Neural progenitor cell (in vitro differentiated cells): ENCODE measurements at regions not wholly inside any gene's neighbourhood (a gene's known extent, or its start where the extent isn't known, plus 50 kb on each side); places are given as distances from the start of the nearest gene placed in this dataset.

Experiments used
- DNase-seq: peaks from one replicate; pipeline ENCODE4 v3.0.0-alpha.2; 2016; ENCODE audit warnings: low spot score
- H2AFZ ChIP-seq: fragments of 200-600 bp; sonication (generic); replicated peaks from 2 replicates; pipeline ENCODE4 v1.6.1; 2016; ENCODE audit warnings: antibody characterized with exemption
- H3F3A ChIP-seq: fragments of 200-600 bp; sonication (generic); 2 replicates; pipeline ENCODE4 v1.6.1; 2016; ENCODE audit warnings: antibody characterized with exemption, low read depth
- H3K27ac ChIP-seq: fragments of 200-600 bp; sonication (generic); 2 replicates; pipeline ENCODE4 v1.5.1; 2016; ENCODE audit warnings: mild to moderate bottlenecking
- H3K27me3 ChIP-seq: fragments of 200-600 bp; sonication (generic); 2 replicates; pipeline ENCODE4 v1.6.1; 2016; ENCODE audit warnings: mild to moderate bottlenecking, moderate library complexity
- H3K36me3 ChIP-seq: fragments of 200-600 bp; sonication (generic); 2 replicates; pipeline ENCODE4 v1.5.1; 2016
- H3K4me1 ChIP-seq: fragments of 200-600 bp; sonication (generic); 2 replicates; pipeline ENCODE4 v1.6.1; 2016; ENCODE audit warnings: mixed run types
- H3K4me2 ChIP-seq: fragments of 200-600 bp; sonication (generic); 2 replicates; pipeline ENCODE4 v1.6.1; 2016
- H3K4me3 ChIP-seq: fragments of 200-600 bp; sonication (generic); 2 replicates; pipeline ENCODE4 v1.5.1; 2016
- H3K79me2 ChIP-seq: fragments of 200-600 bp; sonication (generic); 2 replicates; pipeline ENCODE4 v1.6.1; 2016; ENCODE audit warnings: low read depth
- H3K9ac ChIP-seq: fragments of 200-600 bp; sonication (generic); 2 replicates; pipeline ENCODE4 v1.6.1; 2016
- H3K9me3 ChIP-seq: fragments of 200-600 bp; sonication (generic); 2 replicates; pipeline ENCODE4 v1.5.1; 2016; ENCODE audit warnings: low read depth
- H4K20me1 ChIP-seq: fragments of 200-600 bp; sonication (generic); 2 replicates; pipeline ENCODE4 v1.6.1; 2016; ENCODE audit warnings: low read depth
- H3K27ac Mint-ChIP-seq: 3 replicates; pipeline ENCODE4 v1.8.0; 2021; ENCODE audit warnings: mixed read lengths
- H3K27me3 Mint-ChIP-seq: 2 replicates; pipeline ENCODE4 v1.8.0; 2022; ENCODE audit warnings: low read depth, mild to moderate bottlenecking, inconsistent platforms, moderate library complexity, mixed read lengths; ENCODE audit not compliant: insufficient read depth
- H3K36me3 Mint-ChIP-seq: 3 replicates; pipeline ENCODE4 v1.8.0; 2021; ENCODE audit warnings: mixed read lengths
- H3K4me1 Mint-ChIP-seq: 3 replicates; pipeline ENCODE4 v1.8.0; 2021; ENCODE audit warnings: mixed read lengths
- H3K4me3 Mint-ChIP-seq: 3 replicates; pipeline ENCODE4 v1.8.0; 2021; ENCODE audit warnings: mild to moderate bottlenecking, moderate library complexity, mixed read lengths
- H3K9me3 Mint-ChIP-seq: 3 replicates; pipeline ENCODE4 v1.8.0; 2020; ENCODE audit warnings: mixed read lengths
- EZH2 ChIP-seq: fragments of 200-600 bp; sonication (generic); IDR thresholded peaks from 2 replicates; pipeline ENCODE4 v1.6.1; 2017; ENCODE audit warnings: antibody characterized with exemption, mild to moderate bottlenecking, moderate library complexity
- EZH2phosphoT487 ChIP-seq: fragments of 200-600 bp; sonication (generic); IDR thresholded peaks from 2 replicates; pipeline ENCODE4 v1.6.1; 2017; ENCODE audit warnings: antibody characterized with exemption
- TF ChIP-seq, protein P1 (sequence below): fragments of 200-600 bp; sonication (generic); IDR thresholded peaks from 2 replicates; pipeline ENCODE4 v1.5.1; 2017; ENCODE audit warnings: antibody characterized with exemption, mild to moderate bottlenecking

DNA sequence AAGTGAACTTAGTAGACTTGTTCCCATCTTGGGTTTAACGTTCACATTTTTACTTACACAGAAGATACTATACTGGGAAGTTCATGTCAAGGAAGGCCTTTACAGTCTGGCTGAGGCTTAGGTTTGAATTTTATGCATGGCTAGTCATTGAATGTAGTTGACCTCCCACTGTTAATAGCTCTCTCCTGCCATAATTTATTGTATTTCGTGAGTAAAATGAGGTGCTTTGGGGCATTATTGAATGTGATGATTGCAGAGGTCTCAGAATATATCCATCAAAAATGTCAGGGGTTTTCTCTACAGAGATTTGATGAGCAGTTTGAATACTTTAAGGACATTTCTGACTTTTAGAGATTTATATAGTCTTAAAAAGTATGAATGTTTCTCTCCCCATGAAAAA, 356.6 kb upstream of the GRM7 start:
- TF ChIP-seq EZH2phosphoT487 (no peak), EZH2 (no peak)
- TF ChIP-seq, protein P1, sequence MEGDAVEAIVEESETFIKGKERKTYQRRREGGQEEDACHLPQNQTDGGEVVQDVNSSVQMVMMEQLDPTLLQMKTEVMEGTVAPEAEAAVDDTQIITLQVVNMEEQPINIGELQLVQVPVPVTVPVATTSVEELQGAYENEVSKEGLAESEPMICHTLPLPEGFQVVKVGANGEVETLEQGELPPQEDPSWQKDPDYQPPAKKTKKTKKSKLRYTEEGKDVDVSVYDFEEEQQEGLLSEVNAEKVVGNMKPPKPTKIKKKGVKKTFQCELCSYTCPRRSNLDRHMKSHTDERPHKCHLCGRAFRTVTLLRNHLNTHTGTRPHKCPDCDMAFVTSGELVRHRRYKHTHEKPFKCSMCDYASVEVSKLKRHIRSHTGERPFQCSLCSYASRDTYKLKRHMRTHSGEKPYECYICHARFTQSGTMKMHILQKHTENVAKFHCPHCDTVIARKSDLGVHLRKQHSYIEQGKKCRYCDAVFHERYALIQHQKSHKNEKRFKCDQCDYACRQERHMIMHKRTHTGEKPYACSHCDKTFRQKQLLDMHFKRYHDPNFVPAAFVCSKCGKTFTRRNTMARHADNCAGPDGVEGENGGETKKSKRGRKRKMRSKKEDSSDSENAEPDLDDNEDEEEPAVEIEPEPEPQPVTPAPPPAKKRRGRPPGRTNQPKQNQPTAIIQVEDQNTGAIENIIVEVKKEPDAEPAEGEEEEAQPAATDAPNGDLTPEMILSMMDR: no peak
- H3K27me3 Mint-ChIP-seq: peaks cover 2% of the 10 kb centered on the region
- no peaks in the 10 kb centered on the region for H4K20me1 ChIP-seq

DNA sequence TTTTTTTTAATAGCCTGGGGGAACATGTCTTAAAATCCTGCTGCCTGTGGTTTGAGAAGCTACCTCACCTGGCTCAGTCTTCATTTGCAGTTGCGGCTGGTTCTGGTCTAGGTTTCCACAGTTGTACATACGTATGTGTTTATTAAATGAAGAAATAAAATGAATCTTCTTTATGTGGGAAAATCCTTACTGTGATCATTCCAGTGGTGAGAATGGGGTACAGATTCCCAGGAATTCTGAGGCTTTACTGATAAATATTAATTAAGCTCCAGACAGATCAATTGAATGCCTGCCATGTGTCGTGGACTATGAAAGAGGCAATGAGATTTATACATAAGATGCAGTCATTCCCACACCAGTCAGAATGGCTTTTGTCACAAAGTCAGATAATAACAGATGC, 356.1 kb upstream of the GRM7 start:
- Mint-ChIP-seq H3K4me1 (peaks cover 3% of the 10 kb centered on the region), H3K27ac (no peak overlapping the region), H3K36me3 (no peaks in the 10 kb centered on the region), H3K4me3 (no peak overlapping the region), H3K9me3 (no peaks in the 10 kb centered on the region), H3K27me3 (peaks cover 2% of the 10 kb centered on the region)
- no peaks in the 10 kb centered on the region for H3K79me2 ChIP-seq
- H3K4me3 ChIP-seq: no peak overlapping the region
- no peak for DNase-seq
- no peaks in the 10 kb centered on the region for H4K20me1 ChIP-seq
- H2AFZ ChIP-seq: no peak overlapping the region
- no peaks in the 10 kb centered on the region for H3K9me3 ChIP-seq
- TF ChIP-seq EZH2phosphoT487: no peak
- H3K4me2 ChIP-seq: no peak overlapping the region
- no peaks in the 10 kb centered on the region for H3K4me1 ChIP-seq
- H3K9ac ChIP-seq: no peak overlapping the region
- H3K27me3 ChIP-seq: no peaks in the 10 kb centered on the region
- no peaks in the 10 kb centered on the region for H3K36me3 ChIP-seq
- H3K27ac ChIP-seq: no peak overlapping the region
- H3F3A ChIP-seq: no peaks in the 10 kb centered on the region

More for the DNA sequence above, 356.6 kb upstream of the GRM7 start:
- no peak overlapping the region for H3K4me2 ChIP-seq
- no peaks in the 10 kb centered on the region for H3K9me3 ChIP-seq
- H3K36me3 Mint-ChIP-seq: no peaks in the 10 kb centered on the region
- no peak overlapping the region for H3K4me3 Mint-ChIP-seq
- no peaks in the 10 kb centered on the region for H3K27me3 ChIP-seq
- H3K27ac Mint-ChIP-seq: no peak overlapping the region
- peaks cover 3% of the 10 kb centered on the region for H3K4me1 Mint-ChIP-seq
- H3K4me3 ChIP-seq: no peak overlapping the region
- no peak for DNase-seq
- H3K9me3 Mint-ChIP-seq: peaks cover 3% of the 10 kb centered on the region
- H2AFZ ChIP-seq: no peak overlapping the region
- no peaks in the 10 kb centered on the region for H3K79me2 ChIP-seq
- no peak overlapping the region for H3K27ac ChIP-seq
- no peak overlapping the region for H3K9ac ChIP-seq
- no peaks in the 10 kb centered on the region for H3K4me1 ChIP-seq
- H3K36me3 ChIP-seq: no peaks in the 10 kb centered on the region
- H3F3A ChIP-seq: no peaks in the 10 kb centered on the region

DNA sequence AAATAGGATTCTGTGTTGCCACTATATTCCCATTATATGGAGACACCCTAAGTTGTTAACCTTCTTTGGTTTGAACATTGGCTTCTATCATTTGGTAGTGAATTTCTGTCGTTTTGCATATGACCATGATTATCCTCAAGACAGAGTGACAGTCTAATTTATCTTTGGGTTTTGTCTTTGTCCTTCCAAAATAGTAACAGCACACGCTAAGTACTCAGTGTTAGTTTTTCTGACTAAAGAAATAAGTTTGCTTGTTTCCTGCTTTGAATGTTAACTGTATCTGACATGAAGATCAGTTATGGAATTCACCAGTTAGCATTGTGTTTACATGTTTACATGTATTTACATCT, 352.5 kb upstream of the GRM7 start:
- Histone ChIP-seq H2AFZ (no peak overlapping the region), H3K36me3 (no peaks in the 10 kb centered on the region), H3K9ac (no peak overlapping the region), H3F3A (no peaks in the 10 kb centered on the region), H3K27me3 (no peaks in the 10 kb centered on the region), H3K4me1 (no peaks in the 10 kb centered on the region), H4K20me1 (no peaks in the 10 kb centered on the region), H3K27ac (no peak overlapping the region), H3K4me3 (no peak overlapping the region), H3K79me2 (no peaks in the 10 kb centered on the region), H3K4me2 (no peak overlapping the region), H3K9me3 (no peaks in the 10 kb centered on the region)
- Mint-ChIP-seq H3K27me3 (peaks cover 2% of the 10 kb centered on the region), H3K27ac (no peak overlapping the region), H3K9me3 (no peaks in the 10 kb centered on the region), H3K36me3 (no peaks in the 10 kb centered on the region), H3K4me1 (peaks cover 3% of the 10 kb centered on the region), H3K4me3 (no peak overlapping the region)
- DNase-seq: no peak
- TF ChIP-seq EZH2 (no peak), EZH2phosphoT487 (no peak)
- TF ChIP-seq, protein P1: no peak

DNA sequence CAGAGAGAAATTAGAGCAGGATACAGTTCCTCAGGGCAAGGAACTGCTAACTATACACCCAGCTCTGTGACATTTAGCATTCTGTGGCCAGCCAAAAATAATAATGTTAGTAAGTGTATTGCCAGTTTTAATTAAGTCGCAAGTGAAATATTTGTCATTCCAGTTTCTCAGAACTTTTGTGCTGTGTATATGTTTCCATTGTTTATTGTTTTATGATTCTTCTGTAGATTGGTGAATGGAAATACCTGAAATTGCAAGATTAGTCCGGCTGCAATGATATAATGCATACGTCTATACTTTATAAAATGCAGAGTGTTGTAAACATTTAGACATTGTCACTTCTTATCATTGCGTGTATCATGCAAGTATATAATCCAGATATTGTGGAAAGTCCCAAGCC, 351.3 kb upstream of the GRM7 start:
- no peak for DNase-seq
- TF ChIP-seq, protein P1: no peak
- TF ChIP-seq EZH2: no peak
- TF ChIP-seq EZH2phosphoT487: no peak
- Mint-ChIP-seq H3K27ac (no peak overlapping the region), H3K36me3 (no peaks in the 10 kb centered on the region), H3K4me3 (no peak overlapping the region), H3K9me3 (no peaks in the 10 kb centered on the region), H3K4me1 (no peaks in the 10 kb centered on the region), H3K27me3 (peaks cover 2% of the 10 kb centered on the region)
- Histone ChIP-seq H2AFZ (no peak overlapping the region), H4K20me1 (no peaks in the 10 kb centered on the region), H3K27ac (no peak overlapping the region), H3K4me2 (no peak overlapping the region), H3K9ac (no peak overlapping the region), H3K4me1 (no peaks in the 10 kb centered on the region), H3K79me2 (no peaks in the 10 kb centered on the region), H3F3A (no peaks in the 10 kb centered on the region), H3K36me3 (no peaks in the 10 kb centered on the region), H3K4me3 (no peak overlapping the region), H3K27me3 (no peaks in the 10 kb centered on the region), H3K9me3 (no peaks in the 10 kb centered on the region)
